ENCODE measurements at regions not wholly inside any gene's neighbourhood (a gene's known extent, or its start where the extent isn't known, plus 50 kb on each side); places are given as distances from the start of the nearest gene placed in this dataset.

DNA sequence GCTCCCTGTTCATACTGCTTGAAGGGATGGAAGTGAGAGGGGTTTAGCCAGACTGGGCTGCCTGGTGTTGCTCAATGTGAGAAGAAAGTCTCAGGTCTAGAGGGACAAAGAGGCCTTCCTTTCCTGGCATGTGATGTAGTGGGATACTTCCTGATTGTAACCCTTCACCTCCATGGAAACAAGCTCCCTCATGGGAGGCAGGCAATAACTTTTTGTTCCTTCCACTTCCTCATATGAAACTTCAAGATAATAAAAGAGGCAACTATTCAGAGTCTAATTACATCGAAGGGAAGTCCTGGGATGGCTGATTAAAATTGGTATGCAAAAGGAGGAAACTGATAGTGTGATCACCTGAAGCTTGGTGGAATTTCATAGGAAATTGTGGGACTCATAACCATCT, 84.1 kb upstream of the ETV1 start:
- TF ChIP-seq, protein P1, sequence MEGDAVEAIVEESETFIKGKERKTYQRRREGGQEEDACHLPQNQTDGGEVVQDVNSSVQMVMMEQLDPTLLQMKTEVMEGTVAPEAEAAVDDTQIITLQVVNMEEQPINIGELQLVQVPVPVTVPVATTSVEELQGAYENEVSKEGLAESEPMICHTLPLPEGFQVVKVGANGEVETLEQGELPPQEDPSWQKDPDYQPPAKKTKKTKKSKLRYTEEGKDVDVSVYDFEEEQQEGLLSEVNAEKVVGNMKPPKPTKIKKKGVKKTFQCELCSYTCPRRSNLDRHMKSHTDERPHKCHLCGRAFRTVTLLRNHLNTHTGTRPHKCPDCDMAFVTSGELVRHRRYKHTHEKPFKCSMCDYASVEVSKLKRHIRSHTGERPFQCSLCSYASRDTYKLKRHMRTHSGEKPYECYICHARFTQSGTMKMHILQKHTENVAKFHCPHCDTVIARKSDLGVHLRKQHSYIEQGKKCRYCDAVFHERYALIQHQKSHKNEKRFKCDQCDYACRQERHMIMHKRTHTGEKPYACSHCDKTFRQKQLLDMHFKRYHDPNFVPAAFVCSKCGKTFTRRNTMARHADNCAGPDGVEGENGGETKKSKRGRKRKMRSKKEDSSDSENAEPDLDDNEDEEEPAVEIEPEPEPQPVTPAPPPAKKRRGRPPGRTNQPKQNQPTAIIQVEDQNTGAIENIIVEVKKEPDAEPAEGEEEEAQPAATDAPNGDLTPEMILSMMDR (optimal IDR thresholded peaks at IDR 0.05 in 1 of 3, IDR thresholded peaks at IDR 0.05 in 1 of 3, conservative IDR thresholded peaks at IDR 0.05 in 1 of 3; ENCODE audit: extremely low read depth in 1 of 3, insufficient read depth in 2 of 3, low read length in 3 of 3) = no peak
- no peak for TF ChIP-seq EZH2 (IDR thresholded peaks at IDR 0.05; ENCODE audit: low read length)
- H2AFZ ChIP-seq (ENCODE audit: control insufficient read depth, low read length) = no peak overlapping the region
- H4K20me1 ChIP-seq (ENCODE audit: control insufficient read depth, extremely low read depth, insufficient read depth, low read length) = no peaks in the 10 kb centered on the region
- H3K36me3 ChIP-seq (ENCODE audit: control insufficient read depth in 2 of 2, extremely low read depth in 1 of 2, insufficient read depth in 2 of 2, low read length in 2 of 2) = no peaks in the 10 kb centered on the region
- FAIRE-seq (no peak), DNase-seq (ENCODE audit: low read depth, low spot score) (no peak)
- H3K4me2 ChIP-seq (ENCODE audit: control insufficient read depth, extremely low read depth, insufficient read depth, low read depth, low read length) = no peak overlapping the region
- H3K4me3 ChIP-seq (ENCODE audit: control insufficient read depth in 2 of 3, extremely low read depth in 1 of 3, insufficient read depth in 2 of 3, low read depth in 1 of 3, low read length in 3 of 3) = no peak overlapping the region
- H3K27ac ChIP-seq (ENCODE audit: control insufficient read depth, insufficient read depth, low read length) = no peak overlapping the region
- no peak overlapping the region for H3K9ac ChIP-seq (ENCODE audit: control insufficient read depth, extremely low read depth, insufficient read depth, low read length)
- no peaks in the 10 kb centered on the region for H3K79me2 ChIP-seq (ENCODE audit: control insufficient read depth, insufficient read depth, low read length)
- H3K4me1 ChIP-seq (ENCODE audit: control insufficient read depth, extremely low read depth, insufficient read depth, low read length) = no peaks in the 10 kb centered on the region
- dilution Hi-C loops (cut with MboI; ENCODE audit: extremely low pct_ligation_motif_present, low sequenced_read_pairs) = no loop called here
- no peaks in the 10 kb centered on the region for H3K9me1 ChIP-seq (ENCODE audit: control insufficient read depth, extremely low read depth, insufficient read depth, low read length)
- no peaks in the 10 kb centered on the region for H3K27me3 ChIP-seq (ENCODE audit: control insufficient read depth, extremely low read depth, insufficient read depth, low read length)
- no peaks in the 10 kb centered on the region for H3K9me3 ChIP-seq (ENCODE audit: control insufficient read depth, low read depth, low read length)

DNA sequence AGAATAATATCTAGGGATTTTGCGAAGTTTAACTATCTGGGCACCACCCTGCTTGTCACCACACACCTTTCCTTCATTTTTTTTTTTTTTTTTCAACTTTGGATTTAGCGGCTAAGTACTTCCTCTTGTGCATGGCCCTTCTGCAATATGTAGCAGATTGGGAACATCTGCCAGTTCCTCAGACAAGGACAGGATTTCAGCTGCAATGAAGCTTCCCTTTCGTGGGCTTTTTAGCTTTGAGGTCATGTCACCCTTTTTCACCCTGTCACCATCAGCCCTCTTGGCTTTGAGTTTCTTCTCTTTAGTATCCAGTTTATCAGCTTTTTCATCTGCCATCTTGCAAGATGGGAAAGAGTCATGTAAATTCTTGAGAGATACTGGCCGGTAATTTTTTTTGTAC, 81.6 kb upstream of the ETV1 start:
- no peak for FAIRE-seq
- Histone ChIP-seq H3K27me3 (ENCODE audit: control insufficient read depth, extremely low read depth, insufficient read depth, low read length) (no peaks in the 10 kb centered on the region), H3K4me1 (ENCODE audit: control insufficient read depth, extremely low read depth, insufficient read depth, low read length) (no peaks in the 10 kb centered on the region)

More for the DNA sequence above, 81.6 kb upstream of the ETV1 start:
- dilution Hi-C loops (cut with MboI; ENCODE audit: extremely low pct_ligation_motif_present, low sequenced_read_pairs) = no loop called here
- DNase-seq (ENCODE audit: low read depth, low spot score) = no peak
- no peaks in the 10 kb centered on the region for H3K36me3 ChIP-seq (ENCODE audit: control insufficient read depth in 2 of 2, extremely low read depth in 1 of 2, insufficient read depth in 2 of 2, low read length in 2 of 2)
- H2AFZ ChIP-seq (ENCODE audit: control insufficient read depth, low read length) = no peak overlapping the region
- no peak overlapping the region for H3K9ac ChIP-seq (ENCODE audit: control insufficient read depth, extremely low read depth, insufficient read depth, low read length)
- H4K20me1 ChIP-seq (ENCODE audit: control insufficient read depth, extremely low read depth, insufficient read depth, low read length) = no peaks in the 10 kb centered on the region
- H3K4me3 ChIP-seq (ENCODE audit: control insufficient read depth in 2 of 3, extremely low read depth in 1 of 3, insufficient read depth in 2 of 3, low read depth in 1 of 3, low read length in 3 of 3) = no peak overlapping the region
- no peak overlapping the region for H3K27ac ChIP-seq (ENCODE audit: control insufficient read depth, insufficient read depth, low read length)
- no peaks in the 10 kb centered on the region for H3K79me2 ChIP-seq (ENCODE audit: control insufficient read depth, insufficient read depth, low read length)
- no peaks in the 10 kb centered on the region for H3K9me1 ChIP-seq (ENCODE audit: control insufficient read depth, extremely low read depth, insufficient read depth, low read length)
- TF ChIP-seq EZH2 (IDR thresholded peaks at IDR 0.05; ENCODE audit: low read length) = no peak
- TF ChIP-seq, protein P1 (optimal IDR thresholded peaks at IDR 0.05 in 1 of 3, IDR thresholded peaks at IDR 0.05 in 1 of 3, conservative IDR thresholded peaks at IDR 0.05 in 1 of 3; ENCODE audit: extremely low read depth in 1 of 3, insufficient read depth in 2 of 3, low read length in 3 of 3) = no peak
- H3K4me2 ChIP-seq (ENCODE audit: control insufficient read depth, extremely low read depth, insufficient read depth, low read depth, low read length) = no peak overlapping the region
- no peaks in the 10 kb centered on the region for H3K9me3 ChIP-seq (ENCODE audit: control insufficient read depth, low read depth, low read length)

All from keratinocyte (primary cell).